Natural killer cell treated with Interleukin-12 subunit alpha and Interleukin-12 subunit beta and Interleukin-15 and Interleukin-18, amount 100 ng/mL, for 72 hours (primary cell): ENCODE measurements at regions not wholly inside any gene's neighbourhood (a gene's known extent, or its start where the extent isn't known, plus 50 kb on each side); places are given as distances from the start of the nearest gene placed in this dataset.

Source experiments
- ATAC-seq, 2 donors: fragments of 150-1000 bp; cut with Tn5 transposase in 1 of 2; sonication (Bioruptor Pico), chemical (Tn5 transposase) in 1 of 2; 2 replicates each; pipeline ENCODE4 v1.10.0; 2021
- DNase-seq: peaks from one replicate; pipeline ENCODE4 v3.0.0; 2022; ENCODE audit warnings: low spot score
- H3K27ac Mint-ChIP-seq, 2 donors: 1 replicate in 1 of 2; 2 replicates in 1 of 2; pipeline ENCODE4 v1.8.0; 2022; ENCODE audit warnings: mixed read lengths in 2 of 2, mild to moderate bottlenecking in 1 of 2, moderate library complexity in 1 of 2
- H3K27me3 Mint-ChIP-seq, 2 donors: 1 replicate in 1 of 2; 2 replicates in 1 of 2; pipeline ENCODE4 v1.8.0; 2022; ENCODE audit warnings: mixed read lengths in 2 of 2
- H3K36me3 Mint-ChIP-seq: one replicate; pipeline ENCODE4 v1.8.0; 2022; ENCODE audit warnings: mixed read lengths
- H3K4me1 Mint-ChIP-seq, 2 donors: 1 replicate in 1 of 2; 2 replicates in 1 of 2; pipeline ENCODE4 v1.8.0; 2022; ENCODE audit warnings: low read depth in 2 of 2, mixed read lengths in 2 of 2, mild to moderate bottlenecking in 1 of 2
- H3K4me3 Mint-ChIP-seq: one replicate; pipeline ENCODE4 v1.8.0; 2022; ENCODE audit warnings: mixed read lengths
- H3K9me3 Mint-ChIP-seq: 2 replicates; pipeline ENCODE4 v1.8.0; 2022; ENCODE audit warnings: mixed read lengths

DNA sequence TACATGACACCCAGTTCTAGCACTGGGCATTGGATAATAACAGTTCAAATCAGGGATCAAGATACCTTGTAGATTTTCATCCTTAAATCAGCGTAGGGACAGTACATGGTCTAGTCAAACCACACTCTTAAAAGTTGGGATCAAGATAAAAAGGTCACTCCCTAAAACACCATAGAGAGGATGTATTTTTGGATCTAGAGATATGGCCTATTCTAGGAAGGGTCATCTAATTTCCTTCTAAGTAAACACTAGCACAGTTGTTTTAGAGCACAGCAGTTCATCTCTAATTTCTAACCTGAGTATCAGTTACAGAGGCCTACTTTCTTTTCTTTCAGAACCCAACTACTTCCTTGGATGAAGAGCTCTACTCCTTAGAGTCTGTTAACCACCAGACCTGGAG is 166.4 kb upstream of the GRIN3A start:
- H3K36me3 Mint-ChIP-seq, result no peaks in the 10 kb centered on the region
- no peak for DNase-seq
- no peaks in the 10 kb centered on the region for H3K4me1 Mint-ChIP-seq
- no peaks in the 10 kb centered on the region for H3K27me3 Mint-ChIP-seq
- H3K27ac Mint-ChIP-seq, result no peak overlapping the region
- H3K9me3 Mint-ChIP-seq, result peaks cover 14% of the 10 kb centered on the region
- H3K4me3 Mint-ChIP-seq, result no peak overlapping the region
- ATAC-seq, result no peak

GRCh38 chr9:101902051-101902450 is 163.6 kb upstream of the GRIN3A start:
- Mint-ChIP-seq H3K4me1 (no peaks in the 10 kb centered on the region), H3K36me3 (no peaks in the 10 kb centered on the region), H3K27me3 (no peaks in the 10 kb centered on the region), H3K27ac (no peak overlapping the region), H3K9me3 (peaks cover 10% of the 10 kb centered on the region), H3K4me3 (no peak overlapping the region)
- ATAC-seq (no peak), DNase-seq (no peak)

GRCh38 chr9:101897196-101897595 is 158.7 kb upstream of the GRIN3A start:
- Mint-ChIP-seq H3K4me1 (no peaks in the 10 kb centered on the region), H3K9me3 (peaks cover 10% of the 10 kb centered on the region), H3K4me3 (no peak overlapping the region), H3K27ac (no peak overlapping the region), H3K36me3 (no peaks in the 10 kb centered on the region), H3K27me3 (no peaks in the 10 kb centered on the region)
- DNase-seq, result no peak
- no peak for ATAC-seq

DNA sequence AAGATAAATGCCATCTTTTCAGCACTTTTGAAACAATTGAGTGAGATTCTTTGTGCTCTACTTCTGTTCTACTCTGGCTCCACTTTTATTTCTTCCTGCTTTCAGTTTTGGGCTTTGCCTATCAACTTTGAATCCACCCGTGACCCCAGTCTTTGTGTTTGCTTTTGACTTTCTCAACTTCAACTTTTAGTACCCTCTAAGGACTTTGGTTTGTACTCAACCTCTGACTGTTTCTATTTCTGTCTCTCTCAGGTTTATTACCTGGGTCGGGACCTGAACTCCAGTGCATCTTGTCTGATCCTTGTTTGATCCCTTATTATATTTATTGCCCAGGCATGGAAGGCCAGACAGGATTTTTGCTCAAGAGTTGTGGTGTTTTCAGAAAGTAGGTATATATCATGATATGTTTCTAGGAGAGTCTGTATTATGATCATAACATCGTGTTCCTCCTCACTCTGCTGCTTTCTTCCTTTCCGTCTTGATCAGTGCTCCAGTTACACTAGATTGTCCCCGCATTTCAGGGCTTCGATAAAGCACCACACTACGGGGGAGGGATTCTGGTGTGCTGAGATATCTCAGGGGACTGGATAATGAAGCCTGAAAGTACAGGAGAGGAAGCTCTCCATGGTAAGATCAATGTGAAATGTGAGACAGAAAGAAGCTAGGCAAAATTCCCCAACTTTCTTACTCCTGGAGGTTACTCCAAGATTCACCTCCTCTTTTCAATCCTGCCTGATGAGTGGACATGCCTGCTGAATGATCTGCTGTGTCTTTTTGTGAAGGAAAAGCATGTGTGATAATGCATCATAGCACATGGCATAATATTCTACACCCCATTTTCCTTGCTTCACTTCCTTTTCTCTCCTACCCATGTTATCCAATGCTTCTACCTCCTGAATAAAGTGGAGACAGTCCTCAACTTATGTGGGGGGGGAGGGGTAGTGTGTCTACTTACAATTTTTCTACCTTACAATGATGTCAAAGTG is 155.5 kb upstream of the GRIN3A start:
- H3K27ac Mint-ChIP-seq, result no peak overlapping the region

GRCh38 chr9:101881508-101881907 is 143.1 kb upstream of the GRIN3A start:
- H3K4me3 Mint-ChIP-seq, result no peak overlapping the region
- peaks cover 3% of the 10 kb centered on the region for H3K9me3 Mint-ChIP-seq
- no peaks in the 10 kb centered on the region for H3K27me3 Mint-ChIP-seq
- ATAC-seq, result no peak
- peaks cover 4% of the 10 kb centered on the region for H3K36me3 Mint-ChIP-seq
- no peaks in the 10 kb centered on the region for H3K4me1 Mint-ChIP-seq
- no peak overlapping the region for H3K27ac Mint-ChIP-seq
- no peak for DNase-seq

More for the DNA sequence above, 155.5 kb upstream of the GRIN3A start:
- ATAC-seq (no peak), DNase-seq (no peak)
- Mint-ChIP-seq H3K9me3 (peaks cover 12% of the 10 kb centered on the region), H3K4me3 (no peak overlapping the region), H3K27me3 (no peaks in the 10 kb centered on the region), H3K4me1 (no peaks in the 10 kb centered on the region), H3K36me3 (no peaks in the 10 kb centered on the region)

DNA sequence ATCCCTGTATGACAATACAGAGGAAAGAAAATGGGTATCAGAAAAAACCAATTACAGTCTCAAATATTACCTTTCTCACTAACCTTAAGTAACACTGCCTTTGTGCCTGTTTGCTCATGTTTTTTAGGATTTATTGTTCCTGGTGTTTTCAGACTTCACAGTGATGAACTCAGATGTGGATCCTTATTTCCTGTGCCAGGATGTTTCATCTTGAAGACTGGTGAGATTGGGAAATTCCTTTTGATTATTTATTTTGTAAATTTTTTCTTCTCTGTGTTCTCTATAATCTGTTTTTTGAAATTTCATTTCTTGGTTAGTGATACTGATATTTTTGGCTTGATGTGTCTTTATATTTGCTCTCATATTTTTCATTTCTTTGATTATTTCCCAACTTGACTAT is 142.4 kb upstream of the GRIN3A start:
- DNase-seq, result no peak
- H3K27me3 Mint-ChIP-seq, result no peaks in the 10 kb centered on the region
- H3K36me3 Mint-ChIP-seq, result peaks cover 4% of the 10 kb centered on the region
- H3K27ac Mint-ChIP-seq, result no peak overlapping the region
- ATAC-seq, result no peak
- H3K4me1 Mint-ChIP-seq, result no peaks in the 10 kb centered on the region
- peaks cover 3% of the 10 kb centered on the region for H3K9me3 Mint-ChIP-seq
- no peak overlapping the region for H3K4me3 Mint-ChIP-seq

DNA sequence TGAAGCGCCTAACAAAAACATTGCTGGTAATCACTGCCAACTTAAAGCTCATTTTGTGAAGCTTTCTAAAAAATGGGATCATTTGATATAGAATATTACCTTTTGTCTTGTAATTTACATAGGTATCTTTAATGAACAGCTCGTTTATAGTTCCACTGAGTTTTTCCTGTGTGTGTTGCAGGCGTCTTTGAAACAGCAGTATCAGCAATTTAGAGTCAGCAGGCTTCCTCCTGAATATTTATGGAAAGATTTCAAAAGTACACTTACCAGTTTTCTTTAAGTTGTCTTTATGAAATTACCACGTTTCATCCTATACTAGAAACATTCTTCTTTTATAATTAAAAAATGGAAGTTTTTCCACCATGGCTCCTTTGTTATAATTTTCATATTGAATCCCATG is 140.3 kb upstream of the GRIN3A start:
- Mint-ChIP-seq H3K9me3 (peaks cover 4% of the 10 kb centered on the region), H3K27ac (no peak overlapping the region), H3K36me3 (no peaks in the 10 kb centered on the region), H3K4me3 (no peak overlapping the region), H3K27me3 (no peaks in the 10 kb centered on the region), H3K4me1 (no peaks in the 10 kb centered on the region)
- DNase-seq (no peak), ATAC-seq (no peak)

DNA sequence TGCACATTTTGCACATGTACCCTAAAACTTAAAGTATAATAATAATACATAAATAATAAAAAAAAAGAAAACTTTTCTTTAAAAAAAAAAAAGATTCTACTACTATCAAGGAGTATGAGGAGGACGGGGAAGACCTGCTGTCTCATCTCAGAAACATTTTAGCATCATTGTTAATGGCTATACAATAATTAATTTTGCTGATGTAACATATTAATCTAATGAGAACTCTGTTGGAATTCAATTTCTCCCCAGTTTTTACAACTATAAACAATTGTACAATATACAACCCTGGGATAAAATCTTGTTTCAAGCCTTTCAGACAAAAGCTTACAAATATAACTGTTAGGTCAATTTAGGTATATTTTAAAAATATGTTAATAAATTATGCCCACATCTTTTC is 139.0 kb upstream of the GRIN3A start:
- Mint-ChIP-seq H3K4me1 (no peaks in the 10 kb centered on the region), H3K36me3 (no peaks in the 10 kb centered on the region), H3K27ac (no peak overlapping the region), H3K27me3 (no peaks in the 10 kb centered on the region), H3K4me3 (no peak overlapping the region), H3K9me3 (peaks cover 6% of the 10 kb centered on the region)
- ATAC-seq (no peak), DNase-seq (no peak)

GRCh38 chr9:101861472-101861871 is 123.0 kb upstream of the GRIN3A start:
- Mint-ChIP-seq H3K4me1 (no peaks in the 10 kb centered on the region), H3K27ac (no peak overlapping the region), H3K4me3 (no peak overlapping the region), H3K27me3 (no peaks in the 10 kb centered on the region), H3K9me3 (peaks cover 8% of the 10 kb centered on the region), H3K36me3 (no peaks in the 10 kb centered on the region)
- DNase-seq (no peak), ATAC-seq (no peak)

GRCh38 chr9:101860920-101861319 is 122.5 kb upstream of the GRIN3A start:
- no peaks in the 10 kb centered on the region for H3K27me3 Mint-ChIP-seq
- ATAC-seq (no peak), DNase-seq (no peak)
- H3K4me3 Mint-ChIP-seq, result no peak overlapping the region
- no peaks in the 10 kb centered on the region for H3K36me3 Mint-ChIP-seq
- peaks cover 11% of the 10 kb centered on the region for H3K9me3 Mint-ChIP-seq
- no peak overlapping the region for H3K27ac Mint-ChIP-seq
- no peaks in the 10 kb centered on the region for H3K4me1 Mint-ChIP-seq

DNA sequence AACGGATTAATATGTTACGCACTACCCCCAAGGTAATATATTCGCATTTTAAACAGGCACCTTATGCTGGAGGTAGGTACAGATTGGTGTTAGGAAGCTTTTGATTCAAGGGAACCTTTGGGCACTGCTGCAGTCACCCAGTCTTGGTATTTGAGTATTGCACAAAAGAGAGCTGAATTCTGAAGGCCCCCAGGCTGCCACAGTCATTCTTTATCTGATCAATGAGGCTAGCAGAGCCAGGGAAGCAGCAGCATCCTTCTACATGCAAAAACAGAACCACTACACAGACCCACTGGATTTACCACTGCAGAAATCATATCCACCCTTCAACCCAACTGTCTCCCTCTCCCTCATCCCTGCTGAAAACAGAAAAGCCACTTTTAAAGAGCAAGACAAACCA is 121.2 kb upstream of the GRIN3A start:
- Mint-ChIP-seq H3K27ac (no peak overlapping the region), H3K4me1 (no peaks in the 10 kb centered on the region), H3K4me3 (no peak overlapping the region), H3K36me3 (no peaks in the 10 kb centered on the region), H3K27me3 (no peaks in the 10 kb centered on the region), H3K9me3 (peaks cover 11% of the 10 kb centered on the region)
- ATAC-seq (no peak), DNase-seq (no peak)

DNA sequence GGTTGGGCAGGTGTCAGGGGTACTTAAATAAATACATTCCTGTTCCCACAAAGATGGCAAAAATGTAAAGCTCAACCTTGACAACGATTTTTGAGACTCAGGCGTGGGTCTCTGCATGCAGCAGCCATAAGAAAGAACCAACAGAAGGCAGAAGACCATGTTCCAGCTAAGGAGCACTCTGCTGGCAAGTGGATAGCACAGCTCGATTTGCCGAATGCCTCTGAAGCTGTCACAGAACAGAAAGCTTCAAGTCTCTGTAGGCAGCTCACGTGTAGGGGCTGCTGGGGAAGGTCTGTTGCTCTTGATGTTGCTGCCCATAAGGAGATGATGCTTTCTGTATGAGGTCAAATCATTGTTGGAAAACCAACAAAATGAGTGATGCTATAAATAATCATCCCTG is 119.6 kb upstream of the GRIN3A start:
- DNase-seq (no peak), ATAC-seq (no peak)
- peaks cover 11% of the 10 kb centered on the region for H3K9me3 Mint-ChIP-seq
- no peaks in the 10 kb centered on the region for H3K36me3 Mint-ChIP-seq
- no peak overlapping the region for H3K27ac Mint-ChIP-seq
- H3K4me1 Mint-ChIP-seq, result no peaks in the 10 kb centered on the region
- H3K4me3 Mint-ChIP-seq, result no peak overlapping the region
- H3K27me3 Mint-ChIP-seq, result no peaks in the 10 kb centered on the region

- Mint-ChIP-seq H3K27me3 (no peaks in the 10 kb centered on the region), H3K4me3 (no peak overlapping the region), H3K27ac (no peak overlapping the region), H3K4me1 (peaks cover 0 to 3% of the 10 kb centered on the region in 2 donors), H3K36me3 (no peaks in the 10 kb centered on the region), H3K9me3 (peaks cover 14% of the 10 kb centered on the region)
- ATAC-seq (no peak), DNase-seq (no peak)
Observed at GRCh38 chr9:101849102-101849707, 110.8 kb upstream of the GRIN3A start.

GRCh38 chr9:101848485-101848919 is 110.1 kb upstream of the GRIN3A start:
- no peak overlapping the region for H3K4me3 Mint-ChIP-seq
- H3K36me3 Mint-ChIP-seq, result no peaks in the 10 kb centered on the region
- DNase-seq, result no peak
- peaks cover 0 to 3% of the 10 kb centered on the region in 2 donors for H3K4me1 Mint-ChIP-seq
- ATAC-seq, result no peak
- H3K9me3 Mint-ChIP-seq, result peaks cover 11% of the 10 kb centered on the region
- no peaks in the 10 kb centered on the region for H3K27me3 Mint-ChIP-seq
- H3K27ac Mint-ChIP-seq, result no peak overlapping the region
